SU-DHL-6 (cell line): ENCODE measurements at regions not wholly inside any gene's neighbourhood (a gene's known extent, or its start where the extent isn't known, plus 50 kb on each side); places are given as distances from the start of the nearest gene placed in this dataset.

Experiments used
- EZH2phosphoT487 ChIP-seq: fragments of 200-600 bp; sonication (generic), shearing (Covaris generic); conservative IDR thresholded peaks from 2 replicates; pipeline ENCODE4 v1.6.1; 2018; ENCODE audit warnings: mild to moderate bottlenecking, antibody characterized with exemption, low read length, moderate library complexity, mixed read lengths
- TF ChIP-seq, protein P1 (sequence below): fragments of 200-600 bp; sonication (generic); IDR thresholded peaks from one replicate; pipeline ENCODE4 v1.5.1; 2017; ENCODE audit warnings: antibody characterized with exemption, mild to moderate bottlenecking, low read length, moderate library complexity; ENCODE audit not compliant: insufficient read depth, poor library complexity, severe bottlenecking

DNA sequence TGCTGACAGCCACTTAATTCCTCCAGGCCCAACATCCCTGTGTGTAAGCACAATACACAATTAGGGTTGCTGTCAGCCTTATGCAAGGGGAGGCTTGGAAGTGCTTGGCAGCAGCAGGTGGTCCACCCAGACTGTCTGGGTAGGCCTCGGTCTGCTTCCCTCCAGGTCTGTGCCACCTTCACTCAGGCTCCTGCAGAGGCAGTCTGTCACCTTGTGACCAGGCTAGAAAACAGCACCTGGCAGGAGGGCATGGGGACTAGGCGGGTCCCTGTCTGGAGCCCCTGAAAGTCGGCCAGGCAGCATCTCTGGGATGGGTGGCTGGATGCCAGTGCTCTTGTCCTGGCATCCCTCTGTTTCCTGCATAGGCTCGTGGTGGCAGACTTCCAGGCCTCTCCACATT, 578.1 kb downstream of the KCNJ18 start:
- TF ChIP-seq, protein P1, sequence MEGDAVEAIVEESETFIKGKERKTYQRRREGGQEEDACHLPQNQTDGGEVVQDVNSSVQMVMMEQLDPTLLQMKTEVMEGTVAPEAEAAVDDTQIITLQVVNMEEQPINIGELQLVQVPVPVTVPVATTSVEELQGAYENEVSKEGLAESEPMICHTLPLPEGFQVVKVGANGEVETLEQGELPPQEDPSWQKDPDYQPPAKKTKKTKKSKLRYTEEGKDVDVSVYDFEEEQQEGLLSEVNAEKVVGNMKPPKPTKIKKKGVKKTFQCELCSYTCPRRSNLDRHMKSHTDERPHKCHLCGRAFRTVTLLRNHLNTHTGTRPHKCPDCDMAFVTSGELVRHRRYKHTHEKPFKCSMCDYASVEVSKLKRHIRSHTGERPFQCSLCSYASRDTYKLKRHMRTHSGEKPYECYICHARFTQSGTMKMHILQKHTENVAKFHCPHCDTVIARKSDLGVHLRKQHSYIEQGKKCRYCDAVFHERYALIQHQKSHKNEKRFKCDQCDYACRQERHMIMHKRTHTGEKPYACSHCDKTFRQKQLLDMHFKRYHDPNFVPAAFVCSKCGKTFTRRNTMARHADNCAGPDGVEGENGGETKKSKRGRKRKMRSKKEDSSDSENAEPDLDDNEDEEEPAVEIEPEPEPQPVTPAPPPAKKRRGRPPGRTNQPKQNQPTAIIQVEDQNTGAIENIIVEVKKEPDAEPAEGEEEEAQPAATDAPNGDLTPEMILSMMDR = no peak
- TF ChIP-seq EZH2phosphoT487 = no peak
